GM12873 (cell line): ENCODE measurements at regions not wholly inside any gene's neighbourhood (a gene's known extent, or its start where the extent isn't known, plus 50 kb on each side); places are given as distances from the start of the nearest gene placed in this dataset.

ENCODE experiments used
- TF ChIP-seq, protein P1 (sequence below): IDR thresholded peaks from 2 replicates; pipeline ENCODE4 v1.5.1; 2012; ENCODE audit warnings: low read depth, mild to moderate bottlenecking, moderate library complexity, low read length, control low read depth; ENCODE audit not compliant: insufficient read depth; ENCODE audit errors: missing control alignments

DNA sequence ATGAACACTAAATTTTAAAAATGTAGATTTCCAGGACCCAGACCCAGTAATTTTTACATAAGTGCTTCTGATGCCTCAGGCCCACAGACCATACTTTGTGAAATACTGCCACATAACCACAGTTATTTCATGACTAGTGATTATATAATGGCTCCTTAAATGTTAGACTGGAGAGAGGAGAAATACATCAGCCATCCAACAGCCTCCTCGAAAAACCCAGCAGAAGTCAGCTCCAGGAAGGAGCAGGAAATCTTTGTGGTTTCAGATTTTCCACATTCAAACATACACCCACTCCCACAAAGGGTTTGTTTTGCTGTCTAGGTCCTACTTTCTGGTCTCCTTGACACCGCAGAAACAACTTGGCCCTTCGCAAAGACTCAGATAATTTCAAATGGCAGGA is 455.2 kb downstream of the DTWD2 start:
- TF ChIP-seq, protein P1, sequence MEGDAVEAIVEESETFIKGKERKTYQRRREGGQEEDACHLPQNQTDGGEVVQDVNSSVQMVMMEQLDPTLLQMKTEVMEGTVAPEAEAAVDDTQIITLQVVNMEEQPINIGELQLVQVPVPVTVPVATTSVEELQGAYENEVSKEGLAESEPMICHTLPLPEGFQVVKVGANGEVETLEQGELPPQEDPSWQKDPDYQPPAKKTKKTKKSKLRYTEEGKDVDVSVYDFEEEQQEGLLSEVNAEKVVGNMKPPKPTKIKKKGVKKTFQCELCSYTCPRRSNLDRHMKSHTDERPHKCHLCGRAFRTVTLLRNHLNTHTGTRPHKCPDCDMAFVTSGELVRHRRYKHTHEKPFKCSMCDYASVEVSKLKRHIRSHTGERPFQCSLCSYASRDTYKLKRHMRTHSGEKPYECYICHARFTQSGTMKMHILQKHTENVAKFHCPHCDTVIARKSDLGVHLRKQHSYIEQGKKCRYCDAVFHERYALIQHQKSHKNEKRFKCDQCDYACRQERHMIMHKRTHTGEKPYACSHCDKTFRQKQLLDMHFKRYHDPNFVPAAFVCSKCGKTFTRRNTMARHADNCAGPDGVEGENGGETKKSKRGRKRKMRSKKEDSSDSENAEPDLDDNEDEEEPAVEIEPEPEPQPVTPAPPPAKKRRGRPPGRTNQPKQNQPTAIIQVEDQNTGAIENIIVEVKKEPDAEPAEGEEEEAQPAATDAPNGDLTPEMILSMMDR: no peak

DNA sequence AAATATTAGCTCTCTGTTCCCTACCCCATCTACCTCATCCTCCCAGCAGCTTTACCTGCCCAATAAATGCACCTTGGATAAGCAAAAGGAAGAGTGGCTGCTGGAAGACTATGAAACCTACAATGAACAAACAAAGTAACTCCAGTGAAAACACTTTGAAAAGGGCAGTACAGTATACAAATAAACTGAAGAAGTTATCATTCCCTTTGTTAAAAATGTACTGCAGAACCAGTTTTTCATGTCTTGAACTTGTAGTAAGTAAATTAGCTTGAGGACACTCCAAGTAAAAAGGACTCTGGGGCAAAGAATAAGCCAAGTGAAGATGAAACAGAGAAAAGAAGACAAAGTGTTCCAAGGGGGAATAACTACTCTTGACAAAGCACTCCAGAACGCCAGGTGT is 457.1 kb downstream of the DTWD2 start:
- TF ChIP-seq, protein P1: no peak

DNA sequence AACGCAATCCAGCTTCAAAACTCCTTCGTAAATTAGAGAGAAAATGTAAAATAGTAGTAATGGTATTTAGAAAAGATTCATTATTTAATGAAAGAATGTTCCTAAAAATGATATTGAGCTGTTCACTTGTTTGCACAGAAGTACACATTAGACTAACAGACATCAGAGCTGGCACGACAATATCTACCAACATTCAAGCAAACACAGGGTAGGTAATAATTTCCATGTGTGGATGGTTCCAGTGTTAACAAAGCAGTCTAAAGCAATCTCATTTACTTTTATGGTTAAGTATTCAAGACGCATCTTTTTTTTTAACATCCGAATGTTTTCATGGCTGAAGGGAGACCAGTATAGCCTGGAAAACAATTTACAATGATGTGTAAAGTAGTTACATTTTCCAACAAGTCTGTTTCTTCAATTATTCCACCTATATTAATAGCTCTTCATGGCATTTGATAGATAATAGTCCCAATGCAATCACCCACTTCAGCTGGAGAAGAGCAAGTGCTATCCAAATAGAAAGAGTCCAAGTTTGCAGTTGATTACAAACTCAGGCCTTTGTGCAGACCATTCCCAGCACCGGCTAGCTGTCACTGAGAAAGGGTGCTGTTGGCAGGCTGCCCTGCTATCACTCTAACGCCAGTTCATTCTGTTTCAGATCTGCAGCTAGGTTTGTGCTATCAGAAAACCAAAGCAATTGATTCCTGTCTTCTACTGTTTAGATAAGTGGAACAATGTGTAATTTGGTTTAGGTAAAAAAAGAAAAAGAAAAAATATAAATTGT is 458.8 kb downstream of the DTWD2 start:
- TF ChIP-seq, protein P1: no peak

DNA sequence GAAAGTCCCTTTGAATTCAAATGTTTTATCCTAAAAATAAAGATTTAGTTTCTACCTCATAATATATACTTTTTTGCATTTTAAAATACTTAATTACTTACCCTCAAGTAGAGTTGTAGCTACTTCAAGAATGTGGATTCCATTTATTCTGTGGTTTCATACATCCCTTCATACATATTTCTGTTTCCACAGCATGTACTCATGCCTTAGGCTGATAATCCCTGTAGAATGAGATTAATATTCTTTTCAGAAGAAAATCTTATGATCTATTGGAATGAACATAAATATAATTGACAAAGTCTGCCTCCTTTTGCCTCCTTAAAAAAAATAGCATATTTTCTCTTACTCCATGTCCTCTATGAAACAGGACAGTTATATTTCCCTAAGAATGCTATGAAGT is 465.7 kb downstream of the DTWD2 start:
- TF ChIP-seq, protein P1: no peak

DNA sequence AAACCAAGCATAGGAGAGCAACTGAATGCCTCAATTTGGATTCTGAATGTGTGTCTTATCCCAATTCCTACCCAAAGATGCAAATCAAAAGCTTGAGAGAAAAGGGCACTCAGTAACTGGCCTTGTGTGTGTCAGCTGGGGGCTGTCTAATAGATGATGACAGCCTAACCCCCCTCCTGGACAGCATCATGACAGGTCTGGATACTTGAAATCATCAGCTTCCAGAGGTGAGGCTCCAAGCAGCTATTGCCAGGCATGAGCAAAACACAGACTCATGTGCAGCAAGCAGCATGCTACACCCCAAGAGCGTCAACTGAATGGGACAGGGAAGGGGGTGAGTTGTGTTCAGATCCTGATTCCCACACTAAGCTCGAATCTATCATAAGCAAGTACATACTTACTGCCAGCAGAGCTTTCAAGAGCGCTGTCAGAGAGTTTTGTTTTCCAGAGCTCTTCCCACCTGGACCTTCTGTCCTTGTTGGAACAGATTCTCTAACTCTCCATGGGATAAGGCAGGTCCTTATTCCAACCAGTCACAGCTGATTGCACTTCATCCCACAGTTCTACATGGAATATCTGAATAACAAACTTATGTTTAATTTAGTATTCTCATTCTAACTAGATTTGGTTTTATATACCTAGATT is 467.5 kb downstream of the DTWD2 start:
- TF ChIP-seq, protein P1: no peak

DNA sequence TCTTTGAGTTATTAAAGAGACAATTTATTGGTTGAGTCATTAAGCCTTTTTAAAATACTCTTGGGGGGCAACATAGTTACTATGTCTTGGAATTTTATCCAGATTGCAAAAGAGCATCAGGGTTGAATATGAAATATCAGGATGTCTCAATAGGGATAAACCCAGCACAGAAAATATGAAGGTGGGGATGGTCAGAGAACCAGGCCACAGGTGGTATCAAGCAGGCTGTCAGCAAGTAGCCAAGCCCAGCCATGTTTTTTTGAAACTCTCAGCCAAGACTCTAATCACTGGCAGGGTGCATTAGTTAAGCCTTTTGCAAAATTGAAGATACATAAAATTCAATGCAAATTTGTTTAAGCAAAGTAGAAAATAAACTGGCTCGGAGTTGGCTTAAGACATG is 468.9 kb downstream of the DTWD2 start:
- TF ChIP-seq, protein P1: no peak

DNA sequence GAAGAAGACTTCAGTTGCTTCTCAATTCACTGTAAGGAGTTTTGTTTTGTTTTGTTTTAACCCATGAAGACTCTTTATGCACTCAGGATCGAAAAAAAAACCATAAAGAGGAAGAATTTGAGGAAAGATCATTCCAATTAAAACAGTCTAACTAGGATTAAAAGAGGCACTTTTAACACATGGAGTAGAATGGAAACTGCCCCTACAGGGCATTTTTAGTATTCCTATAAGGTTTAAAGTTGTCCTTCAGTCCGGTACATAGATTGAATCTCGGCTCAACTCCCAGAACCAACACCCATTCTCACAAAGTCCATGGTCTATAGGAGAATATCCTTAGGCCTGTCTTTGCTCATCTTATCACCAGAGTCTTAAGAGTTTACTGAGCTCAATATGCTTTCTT is 469.6 kb downstream of the DTWD2 start:
- TF ChIP-seq, protein P1: no peak
